ENCODE measurements at regions not wholly inside any gene's neighbourhood (a gene's known extent, or its start where the extent isn't known, plus 50 kb on each side); places are given as distances from the start of the nearest gene placed in this dataset.

DNA sequence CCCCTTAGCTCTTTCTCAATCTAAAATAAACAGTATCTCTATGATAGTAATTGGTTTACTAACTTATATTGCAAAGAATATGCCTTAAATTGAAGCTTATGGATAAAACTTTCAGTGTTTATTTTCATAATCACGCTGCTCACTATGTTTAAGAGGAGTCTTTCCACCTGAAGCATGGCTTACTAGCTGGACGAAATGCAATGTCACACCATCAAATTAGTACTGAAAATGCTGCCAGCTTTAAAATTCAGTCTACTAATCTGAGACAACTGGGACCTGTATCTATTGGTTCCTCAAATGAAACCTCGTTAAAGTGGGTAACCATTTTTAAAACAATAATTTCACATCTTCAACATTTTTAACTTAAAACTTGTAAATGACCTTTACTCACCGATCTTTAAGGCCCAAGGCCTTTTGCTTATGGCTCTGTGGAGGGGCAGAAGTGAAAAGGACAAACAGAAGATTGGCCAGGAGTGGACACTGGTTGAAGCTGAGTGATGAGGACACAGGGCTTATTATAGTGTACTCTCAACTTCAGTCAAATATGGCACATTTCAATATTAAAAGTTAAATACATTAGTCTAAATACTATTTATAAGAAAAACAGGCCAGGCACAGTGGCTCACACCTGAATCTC is 212.8 kb upstream of the WSB1 start:
- no peak for DNase-seq (ENCODE audit: low read depth)
- no peak overlapping the region for H3K4me3 ChIP-seq (ENCODE audit: low read depth, low read length)
- TF ChIP-seq, protein P1, sequence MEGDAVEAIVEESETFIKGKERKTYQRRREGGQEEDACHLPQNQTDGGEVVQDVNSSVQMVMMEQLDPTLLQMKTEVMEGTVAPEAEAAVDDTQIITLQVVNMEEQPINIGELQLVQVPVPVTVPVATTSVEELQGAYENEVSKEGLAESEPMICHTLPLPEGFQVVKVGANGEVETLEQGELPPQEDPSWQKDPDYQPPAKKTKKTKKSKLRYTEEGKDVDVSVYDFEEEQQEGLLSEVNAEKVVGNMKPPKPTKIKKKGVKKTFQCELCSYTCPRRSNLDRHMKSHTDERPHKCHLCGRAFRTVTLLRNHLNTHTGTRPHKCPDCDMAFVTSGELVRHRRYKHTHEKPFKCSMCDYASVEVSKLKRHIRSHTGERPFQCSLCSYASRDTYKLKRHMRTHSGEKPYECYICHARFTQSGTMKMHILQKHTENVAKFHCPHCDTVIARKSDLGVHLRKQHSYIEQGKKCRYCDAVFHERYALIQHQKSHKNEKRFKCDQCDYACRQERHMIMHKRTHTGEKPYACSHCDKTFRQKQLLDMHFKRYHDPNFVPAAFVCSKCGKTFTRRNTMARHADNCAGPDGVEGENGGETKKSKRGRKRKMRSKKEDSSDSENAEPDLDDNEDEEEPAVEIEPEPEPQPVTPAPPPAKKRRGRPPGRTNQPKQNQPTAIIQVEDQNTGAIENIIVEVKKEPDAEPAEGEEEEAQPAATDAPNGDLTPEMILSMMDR (IDR thresholded peaks at IDR 0.05; ENCODE audit: insufficient read depth, low read depth, low read length), result no peak

DNA sequence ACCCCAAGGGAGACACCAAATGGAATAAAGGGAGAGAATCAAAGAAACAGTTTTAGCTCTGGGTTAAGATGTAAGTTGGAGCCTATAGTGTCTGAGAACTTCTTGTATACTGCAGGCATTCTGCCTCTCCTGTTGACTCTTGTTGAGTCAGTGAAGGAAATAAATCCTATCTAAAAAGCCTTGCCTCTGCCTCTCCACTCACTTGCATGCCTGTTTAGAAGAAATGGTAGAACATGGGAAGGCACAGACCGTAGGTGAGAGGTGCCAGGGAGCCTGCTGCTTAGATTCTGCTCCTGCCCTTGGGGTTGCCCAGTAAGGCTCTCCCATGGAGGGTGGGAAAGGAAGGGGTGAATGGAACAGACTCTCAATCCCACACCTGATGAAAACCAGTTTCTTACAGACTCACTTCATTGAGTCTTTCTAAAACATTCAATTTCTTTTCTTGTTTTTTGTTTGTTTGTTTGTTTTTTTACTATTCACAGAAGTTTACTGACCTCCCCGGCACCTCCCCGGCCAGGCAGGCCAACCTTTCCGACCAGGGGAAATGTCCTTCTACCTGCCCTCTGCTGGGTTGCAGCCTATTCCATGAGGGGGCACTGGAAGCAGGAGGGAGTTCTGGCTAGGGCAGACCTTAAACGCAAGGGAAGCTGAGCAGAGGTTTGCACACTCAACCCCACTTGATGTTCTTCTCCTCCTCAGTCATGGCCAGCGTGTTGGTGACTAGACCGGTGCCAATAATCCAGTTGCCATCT is 211.7 kb upstream of the WSB1 start:
- TF ChIP-seq, protein P1 (IDR thresholded peaks at IDR 0.05; ENCODE audit: insufficient read depth, low read depth, low read length), result no peak
- no peak overlapping the region for H3K4me3 ChIP-seq (ENCODE audit: low read depth, low read length)
- DNase-seq (ENCODE audit: low read depth), result no peak

- H3K4me3 ChIP-seq (ENCODE audit: low read depth, low read length), result no peak overlapping the region
- TF ChIP-seq, protein P1 (IDR thresholded peaks at IDR 0.05; ENCODE audit: insufficient read depth, low read depth, low read length), result no peak
- DNase-seq (ENCODE audit: low read depth), result no peak
Observed at GRCh38 chr17:27082775-27083154, 211.1 kb upstream of the WSB1 start.

DNA sequence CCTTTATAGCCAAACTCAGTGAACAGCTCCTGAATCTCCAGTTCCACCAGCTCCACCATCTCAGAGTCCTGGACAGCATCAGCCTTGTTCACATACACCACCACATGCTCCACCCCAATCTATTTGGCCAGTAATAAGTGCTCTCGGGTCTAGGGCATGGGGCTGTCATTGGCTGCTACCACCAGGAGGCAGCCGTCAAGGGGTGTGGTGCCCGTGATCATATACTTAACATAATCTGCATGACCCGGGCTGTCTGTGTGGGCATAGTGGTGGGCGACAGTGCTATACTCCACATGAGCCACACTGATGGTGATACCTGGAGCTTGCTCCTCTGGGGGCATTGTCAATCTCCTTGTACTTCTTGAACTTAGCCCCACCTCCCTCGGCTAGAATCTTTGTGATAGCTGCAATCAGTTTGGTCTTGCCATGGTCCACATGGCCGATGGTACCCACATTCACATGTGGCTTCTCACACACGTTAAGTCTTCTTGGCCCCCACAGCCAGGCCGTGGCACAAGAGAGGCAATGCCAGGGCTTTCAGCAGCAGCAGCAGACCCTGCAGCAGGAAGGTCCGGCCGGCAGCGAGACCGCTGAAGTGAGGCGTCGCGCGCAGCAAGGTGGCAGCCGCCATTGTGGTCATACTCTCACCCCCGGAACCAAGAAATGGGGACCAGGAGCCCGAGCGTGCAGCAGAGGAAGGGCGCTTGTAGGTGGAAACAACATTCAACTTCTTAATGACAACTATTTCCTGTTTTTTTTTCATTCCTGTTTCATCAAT is 210.3 kb upstream of the WSB1 start:
- no peak for DNase-seq (ENCODE audit: low read depth)
- H3K4me3 ChIP-seq (ENCODE audit: low read depth, low read length), result no peak overlapping the region
- TF ChIP-seq, protein P1 (IDR thresholded peaks at IDR 0.05; ENCODE audit: insufficient read depth, low read depth, low read length), result no peak

- TF ChIP-seq, protein P1 (IDR thresholded peaks at IDR 0.05; ENCODE audit: insufficient read depth, low read depth, low read length), result no peak
- H3K4me3 ChIP-seq (ENCODE audit: low read depth, low read length), result no peak overlapping the region
- no peak for DNase-seq (ENCODE audit: low read depth)
Observed at GRCh38 chr17:27085517-27085916, 208.4 kb upstream of the WSB1 start.

DNA sequence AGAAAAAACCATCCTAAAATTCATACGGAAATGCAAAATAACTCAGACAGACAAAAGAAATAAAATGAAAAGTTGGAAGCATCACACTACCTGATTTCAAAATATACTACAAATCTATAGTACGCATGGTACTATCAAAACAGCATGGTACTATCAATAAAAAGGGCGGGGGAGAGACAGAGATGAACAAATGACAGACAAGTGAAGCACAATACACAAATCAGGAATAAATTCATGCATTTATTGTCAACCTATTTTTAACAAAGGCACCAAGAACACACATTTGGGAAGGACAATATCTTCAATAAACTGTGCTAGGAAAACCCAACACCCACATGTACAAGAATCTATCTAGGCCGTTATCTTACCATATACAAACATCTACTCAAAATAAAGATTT is 207.4 kb upstream of the WSB1 start:
- TF ChIP-seq, protein P1 (IDR thresholded peaks at IDR 0.05; ENCODE audit: insufficient read depth, low read depth, low read length), result no peak
- no peak for DNase-seq (ENCODE audit: low read depth)
- no peak overlapping the region for H3K4me3 ChIP-seq (ENCODE audit: low read depth, low read length)

All from fibroblast of villous mesenchyme (primary cell).